Testis (tissue), 2 donors: ENCODE measurements at regions not wholly inside any gene's neighbourhood (a gene's known extent, or its start where the extent isn't known, plus 50 kb on each side); places are given as distances from the start of the nearest gene placed in this dataset.

Experiments used
- CTCF ChIP-seq, 3 experiments: fragments of 450-650 bp in 2 of 3; fragments of 200-600 bp in 1 of 3; sonication (generic) in 1 of 3; IDR thresholded peaks; one replicate each; pipeline ENCODE4 v1.5.1; 2016 to 2019; ENCODE audit warnings: antibody characterized with exemption in 3 of 3, mild to moderate bottlenecking in 2 of 3, moderate library complexity in 1 of 3
- POLR2A ChIP-seq: fragments of 450-650 bp; IDR thresholded peaks from one replicate; pipeline ENCODE4 v1.6.1; 2017; ENCODE audit warnings: antibody characterized with exemption, mild to moderate bottlenecking, moderate library complexity

GRCh38 chr9:91162784-91163443, 198.8 kb downstream of the AUH start:
- TF ChIP-seq CTCF (IDR thresholded peaks at IDR 0.05): no peak
- TF ChIP-seq POLR2A: no peak
